HepG2 (cell line): ENCODE measurements at regions not wholly inside any gene's neighbourhood (a gene's known extent, or its start where the extent isn't known, plus 50 kb on each side); places are given as distances from the start of the nearest gene placed in this dataset.

Experiments
- ATAC-seq: fragments of 200-7000 bp; cut with Tn5 transposase; 3 replicates; pipeline ENCODE4 v1.9.1; 2020; ENCODE audit warnings: mild to moderate bottlenecking, moderate library complexity
- BruUV-seq: library from RNA; stranded (reverse); fragments of 400-500 nt; replicated peaks from 2 replicates; lab custom pipeline; 2021; lab: Mats Ljungman, UMichigan
- CTCF ChIA-PET: fragments of 300-600 bp; formaldehyde crosslinking; extraction: SDS; loops from one replicate; lab custom pipeline; 2021; ENCODE audit warnings: low total read pairs, inconsistent platforms, low intra/inter-chr PET ratio; lab: Yijun Ruan, JAX
- POLR2A ChIA-PET: fragments of 350-600 bp; sonication (Branson Sonifier 250); formaldehyde crosslinking; loops from one replicate; lab custom pipeline; 2020; ENCODE audit warnings: antibody characterized with exemption, inconsistent platforms; lab: Yijun Ruan, JAX
- DNase-seq: peaks from one replicate; pipeline ENCODE4 v3.0.0-alpha.2; 2015; ENCODE audit warnings: low spot score
- FAIRE-seq: peaks from 3 replicates; lab custom pipeline; 2011; peaks lifted over from hg19 to GRCh38; lab: Jason Lieb, UNC
- H2AFZ ChIP-seq: one replicate; pipeline ENCODE4 v1.6.1; 2011; ENCODE audit warnings: low read length, inconsistent platforms
- H3K27ac ChIP-seq: fragments of 300-600 bp; 3 replicates; pipeline ENCODE4 v1.8.0; 2011; ENCODE audit warnings: mixed run types, mild to moderate bottlenecking, mixed read lengths, low read length, inconsistent platforms; ENCODE audit not compliant: insufficient read depth; ENCODE audit errors: extremely low read length
- H3K27me3 ChIP-seq, 2 experiments: fragments of 200-600 bp in 1 of 2; 2 replicates in 1 of 2; 3 replicates in 1 of 2; pipeline versions ENCODE4 v1.6.0 to v1.8.0; 2011; ENCODE audit warnings: low read length in 2 of 2, mild to moderate bottlenecking in 2 of 2, moderate library complexity in 2 of 2, inconsistent platforms in 1 of 2; ENCODE audit not compliant: insufficient read depth in 2 of 2, control insufficient read depth in 1 of 2
- H3K36me3 ChIP-seq, 2 experiments: fragments of 200-600 bp in 1 of 2; replicated peaks in 1 of 2; 2 replicates in 1 of 2; 3 replicates in 1 of 2; pipeline versions ENCODE4 v1.5.1 to v1.8.0; 2011; ENCODE audit warnings: low read length in 2 of 2, inconsistent platforms in 1 of 2; ENCODE audit not compliant: insufficient read depth in 2 of 2, control insufficient read depth in 1 of 2
- H3K4me1 ChIP-seq: 2 replicates; pipeline ENCODE4 v1.5.1; 2012; ENCODE audit warnings: low read length, inconsistent platforms; ENCODE audit not compliant: insufficient read depth
- H3K4me2 ChIP-seq: 2 replicates; pipeline ENCODE4 v1.6.0; 2011; ENCODE audit warnings: low read depth, low read length, inconsistent platforms
- H3K4me3 ChIP-seq, 3 experiments: fragments of 200-600 bp in 1 of 3; sonication (generic), shearing (Covaris generic) in 1 of 3; replicated peaks in 1 of 3; 2 replicates each; pipeline ENCODE4 v1.5.1; 2011 to 2016; ENCODE audit warnings: low read length in 3 of 3, inconsistent platforms in 2 of 3, low read depth in 2 of 3, mild to moderate bottlenecking in 2 of 3, control low read depth in 1 of 3, mixed read lengths in 1 of 3; ENCODE audit not compliant: insufficient read depth in 1 of 3
- H3K79me2 ChIP-seq: one replicate; pipeline ENCODE4 v1.6.1; 2011; ENCODE audit warnings: low read length, inconsistent platforms; ENCODE audit not compliant: insufficient read depth
- H3K9ac ChIP-seq: 2 replicates; pipeline ENCODE4 v1.6.0; 2011; ENCODE audit warnings: mild to moderate bottlenecking, low read depth, low read length, inconsistent platforms; ENCODE audit not compliant: insufficient read depth
- H3K9me3 ChIP-seq: 2 replicates; pipeline ENCODE4 v1.5.1; 2012; ENCODE audit warnings: mild to moderate bottlenecking, low read length
- H4K20me1 ChIP-seq: 2 replicates; pipeline ENCODE4 v1.6.0; 2011; ENCODE audit warnings: inconsistent platforms, mild to moderate bottlenecking, low read length, moderate library complexity; ENCODE audit not compliant: insufficient read depth
- ARNT ChIP-seq: fragments of 450-650 bp; IDR thresholded peaks from 2 replicates; pipeline ENCODE4 v1.6.1; 2017
- E2F5 ChIP-seq: sonication (generic); formaldehyde crosslinking; conservative IDR thresholded peaks from 2 replicates; pipeline ENCODE4 v1.4.0; 2020; ENCODE audit warnings: missing genetic modification reagents
- FOSL2 ChIP-seq: sonication (generic); formaldehyde crosslinking; IDR thresholded peaks from 2 replicates; pipeline ENCODE4 v1.4.0; 2020; ENCODE audit warnings: missing genetic modification reagents
- FOXM1 ChIP-seq: sonication (generic); formaldehyde crosslinking; IDR thresholded peaks from 2 replicates; pipeline ENCODE4 v1.5.0; 2020; ENCODE audit warnings: missing genetic modification reagents
- HMGXB4 ChIP-seq, 2 experiments: sonication (generic) in 1 of 2; formaldehyde crosslinking in 1 of 2; IDR thresholded peaks; 2 replicates each; pipeline versions ENCODE4 v1.4.0 to v1.6.1; 2018 to 2020; ENCODE audit warnings: missing genetic modification reagents in 2 of 2, borderline replicate concordance in 1 of 2, low read depth in 1 of 2, mild to moderate bottlenecking in 1 of 2, missing biosample characterization in 1 of 2
- JUNB ChIP-seq: sonication (generic); formaldehyde crosslinking; IDR thresholded peaks from 2 replicates; pipeline ENCODE4 v1.8.0; 2022; ENCODE audit warnings: missing genetic modification reagents, mild to moderate bottlenecking, borderline replicate concordance
- MEIS1 ChIP-seq: sonication (generic); formaldehyde crosslinking; IDR thresholded peaks from 2 replicates; pipeline ENCODE4 v1.9.0; 2021; ENCODE audit warnings: mild to moderate bottlenecking, missing genetic modification reagents, moderate library complexity, borderline replicate concordance
- SMARCE1 ChIP-seq: fragments of 450-650 bp; IDR thresholded peaks from 2 replicates; pipeline ENCODE4 v1.6.1; 2017; ENCODE audit warnings: borderline replicate concordance
- SNAPC5 ChIP-seq: sonication (generic); formaldehyde crosslinking; IDR thresholded peaks from 2 replicates; pipeline ENCODE4 v1.8.1; 2023; ENCODE audit warnings: mild to moderate bottlenecking, missing genetic modification reagents, borderline replicate concordance
- TMF1 ChIP-seq: sonication (generic); formaldehyde crosslinking; IDR thresholded peaks from 2 replicates; pipeline ENCODE4 v1.8.1; 2022; ENCODE audit warnings: low read depth, missing genetic modification reagents
- ZMYM4 ChIP-seq: sonication (generic); formaldehyde crosslinking; IDR thresholded peaks from 2 replicates; pipeline ENCODE4 v1.8.1; 2023; ENCODE audit warnings: mild to moderate bottlenecking, missing genetic modification reagents
- ZNF124 ChIP-seq: sonication (generic); formaldehyde crosslinking; IDR thresholded peaks from 2 replicates; pipeline ENCODE4 v1.4.0; 2020; ENCODE audit warnings: missing genetic modification reagents
- ZNF501 ChIP-seq: sonication (generic); formaldehyde crosslinking; IDR thresholded peaks from 2 replicates; pipeline ENCODE4 v1.5.1; 2020; ENCODE audit warnings: mild to moderate bottlenecking, moderate library complexity, missing genetic modification reagents
- ZNF570 ChIP-seq: sonication (generic); formaldehyde crosslinking; IDR thresholded peaks from 2 replicates; pipeline ENCODE4 v1.4.0; 2020; ENCODE audit warnings: mild to moderate bottlenecking, missing genetic modification reagents, borderline replicate concordance
- ZNF737 ChIP-seq: sonication (generic); formaldehyde crosslinking; IDR thresholded peaks from 2 replicates; pipeline ENCODE4 v1.5.0; 2020; ENCODE audit warnings: missing genetic modification reagents, mild to moderate bottlenecking, borderline replicate concordance
- ZNF891 ChIP-seq: sonication (generic); formaldehyde crosslinking; IDR thresholded peaks from 2 replicates; pipeline ENCODE4 v1.5.0; 2020; ENCODE audit warnings: mild to moderate bottlenecking, missing genetic modification reagents
- WGBS: methylation state at CpG from one replicate; pipeline ENCODE4 v1.1.6; 2017; ENCODE audit warnings: low lambda C conversion rate; 5-methylcytosine and 5-hydroxymethylcytosine counted together
- in situ Hi-C: cut with HindIII; loops from 2 replicates; pipeline ENCODE4 v1.10.0; 2017; ENCODE audit warnings: low pct_unique_long_range_greater_than_20kb; ENCODE audit not compliant: extremely low pct_ligation_motif_present
- intact Hi-C: fragments of 100-400 bp; cut with micrococcal nuclease; formaldehyde crosslinking; loops from one replicate; pipeline ENCODE4 v1.10.0; 2022; ENCODE audit not compliant: unreplicated experiment

- 33% methylated on average over 2 of the region's 2 CpGs for WGBS
- Histone ChIP-seq H3K36me3 (no peaks in the 10 kb centered on the region), H3K79me2 (no peaks in the 10 kb centered on the region), H4K20me1 (no peaks in the 10 kb centered on the region), H3K9me3 (no peaks in the 10 kb centered on the region), H2AFZ (no peak overlapping the region), H3K4me2 (no peak overlapping the region), H3K27ac (no peak overlapping the region), H3K27me3 (peaks cover 0 to 28% of the 10 kb centered on the region in 2 experiments; a peak in 3 of 5 replicates), H3K4me1 (no peaks in the 10 kb centered on the region), H3K4me3 (no peak overlapping the region), H3K9ac (no peak overlapping the region)
- ChIA-PET POLR2A (no interaction called here), CTCF (no interaction called here)
- in situ Hi-C loops, result no loop called here
- FAIRE-seq (no peak), ATAC-seq (no peak), DNase-seq (no peak)
- no TSS peak for BruUV-seq
- intact Hi-C loops, result no loop called here
- TF ChIP-seq TMF1 (CRISPR knock-in tag), result no peak
- no peak for TF ChIP-seq JUNB (CRISPR knock-in tag)
- no peak for TF ChIP-seq ARNT
- no peak for TF ChIP-seq SMARCE1
- no peak for TF ChIP-seq FOXM1 (CRISPR knock-in tag)
- TF ChIP-seq FOSL2 (CRISPR knock-in tag), result no peak
- no peak for TF ChIP-seq ZNF891 (CRISPR knock-in tag)
- TF ChIP-seq MEIS1 (CRISPR knock-in tag), result no peak
- TF ChIP-seq SNAPC5, result no peak
- TF ChIP-seq ZNF737 (CRISPR knock-in tag), result no peak
- no peak for TF ChIP-seq HMGXB4 (CRISPR knock-in tag; IDR thresholded peaks at IDR 0.05; ENCODE audit: borderline replicate concordance in 1 of 2, low read depth in 1 of 2)
- TF ChIP-seq E2F5 (CRISPR knock-in tag), result no peak
- TF ChIP-seq ZNF501 (CRISPR knock-in tag), result no peak
- no peak for TF ChIP-seq ZMYM4 (CRISPR knock-in tag)
- TF ChIP-seq ZNF570 (CRISPR knock-in tag), result no peak
- TF ChIP-seq ZNF124 (CRISPR knock-in tag), result no peak
Measured at GRCh38 chr10:78706256-78706655, 362.5 kb upstream of the ZMIZ1 start.
